ENCODE measurements at regions not wholly inside any gene's neighbourhood (a gene's known extent, or its start where the extent isn't known, plus 50 kb on each side); places are given as distances from the start of the nearest gene placed in this dataset.

GRCh38 chr2:138223319-138223718 is 259.0 kb downstream of the HNMT start:
- H3K4me1 ChIP-seq (ENCODE audit: control insufficient read depth in 2 of 3, insufficient read depth in 2 of 3, low read depth in 1 of 3, low read length in 3 of 3) = no peaks in the 10 kb centered on the region
- TF ChIP-seq, protein P1, sequence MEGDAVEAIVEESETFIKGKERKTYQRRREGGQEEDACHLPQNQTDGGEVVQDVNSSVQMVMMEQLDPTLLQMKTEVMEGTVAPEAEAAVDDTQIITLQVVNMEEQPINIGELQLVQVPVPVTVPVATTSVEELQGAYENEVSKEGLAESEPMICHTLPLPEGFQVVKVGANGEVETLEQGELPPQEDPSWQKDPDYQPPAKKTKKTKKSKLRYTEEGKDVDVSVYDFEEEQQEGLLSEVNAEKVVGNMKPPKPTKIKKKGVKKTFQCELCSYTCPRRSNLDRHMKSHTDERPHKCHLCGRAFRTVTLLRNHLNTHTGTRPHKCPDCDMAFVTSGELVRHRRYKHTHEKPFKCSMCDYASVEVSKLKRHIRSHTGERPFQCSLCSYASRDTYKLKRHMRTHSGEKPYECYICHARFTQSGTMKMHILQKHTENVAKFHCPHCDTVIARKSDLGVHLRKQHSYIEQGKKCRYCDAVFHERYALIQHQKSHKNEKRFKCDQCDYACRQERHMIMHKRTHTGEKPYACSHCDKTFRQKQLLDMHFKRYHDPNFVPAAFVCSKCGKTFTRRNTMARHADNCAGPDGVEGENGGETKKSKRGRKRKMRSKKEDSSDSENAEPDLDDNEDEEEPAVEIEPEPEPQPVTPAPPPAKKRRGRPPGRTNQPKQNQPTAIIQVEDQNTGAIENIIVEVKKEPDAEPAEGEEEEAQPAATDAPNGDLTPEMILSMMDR (IDR thresholded peaks at IDR 0.05; ENCODE audit: borderline replicate concordance, extremely low read depth, insufficient read depth) = no peak
- FAIRE-seq (no peak), DNase-seq (no peak)
- no peaks in the 10 kb centered on the region for H3K27me3 ChIP-seq (ENCODE audit: control insufficient read depth, insufficient read depth, low read length)
- H3K27ac ChIP-seq (ENCODE audit: low read depth in 2 of 2, low read length in 2 of 2) = no peak overlapping the region
- intact Hi-C loops (cut with DNase I) = no loop called here
- H3K36me3 ChIP-seq (ENCODE audit: control insufficient read depth in 2 of 3, insufficient read depth in 3 of 3, low read length in 3 of 3) = no peaks in the 10 kb centered on the region
- H3K9ac ChIP-seq (ENCODE audit: low read length in 3 of 3) = no peak overlapping the region
- H3K9me3 ChIP-seq (ENCODE audit: control insufficient read depth in 2 of 3, insufficient read depth in 1 of 3, low read length in 3 of 3) = no peaks in the 10 kb centered on the region
- H3K4me3 ChIP-seq (ENCODE audit: low read length in 3 of 3) = no peak overlapping the region

DNA sequence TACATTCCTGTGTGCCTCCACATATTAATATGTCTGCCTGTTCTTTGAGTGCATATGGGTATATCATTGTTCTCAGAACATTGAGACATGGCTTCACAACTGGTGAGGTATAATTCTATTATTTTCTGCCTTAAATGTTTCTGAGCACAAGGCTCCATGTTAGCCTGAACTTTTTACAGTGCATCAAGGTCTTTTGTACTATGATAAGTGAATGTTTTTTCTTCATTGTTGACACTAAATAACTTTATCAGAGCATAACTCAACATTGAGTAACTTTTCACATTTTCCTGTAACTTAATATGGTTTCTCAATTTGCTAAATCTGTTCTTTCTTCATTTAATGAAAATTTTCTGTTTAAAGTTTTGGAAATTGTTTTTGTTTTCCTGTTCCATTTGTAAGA is 262.9 kb downstream of the HNMT start:
- TF ChIP-seq, protein P1 (IDR thresholded peaks at IDR 0.05; ENCODE audit: borderline replicate concordance, extremely low read depth, insufficient read depth) = no peak
- DNase-seq (no peak), FAIRE-seq (no peak)
- Histone ChIP-seq H3K9me3 (ENCODE audit: control insufficient read depth in 2 of 3, insufficient read depth in 1 of 3, low read length in 3 of 3) (no peaks in the 10 kb centered on the region), H3K27ac (ENCODE audit: low read depth in 2 of 2, low read length in 2 of 2) (no peak overlapping the region), H3K4me3 (ENCODE audit: low read length in 3 of 3) (no peak overlapping the region), H3K27me3 (ENCODE audit: control insufficient read depth, insufficient read depth, low read length) (no peaks in the 10 kb centered on the region), H3K4me1 (ENCODE audit: control insufficient read depth in 2 of 3, insufficient read depth in 2 of 3, low read depth in 1 of 3, low read length in 3 of 3) (no peaks in the 10 kb centered on the region), H3K9ac (ENCODE audit: low read length in 3 of 3) (no peak overlapping the region), H3K36me3 (ENCODE audit: control insufficient read depth in 2 of 3, insufficient read depth in 3 of 3, low read length in 3 of 3) (no peaks in the 10 kb centered on the region)
- intact Hi-C loops (cut with DNase I) = no loop called here

- intact Hi-C loops (cut with DNase I) = no loop called here
- H3K9me3 ChIP-seq (ENCODE audit: control insufficient read depth in 2 of 3, insufficient read depth in 1 of 3, low read length in 3 of 3) = no peaks in the 10 kb centered on the region
Observed at GRCh38 chr2:138228101-138228500, 263.8 kb downstream of the HNMT start.

More at GRCh38 chr2:138228101-138228500, 263.8 kb downstream of the HNMT start:
- no peak overlapping the region for H3K27ac ChIP-seq (ENCODE audit: low read depth in 2 of 2, low read length in 2 of 2)
- H3K27me3 ChIP-seq (ENCODE audit: control insufficient read depth, insufficient read depth, low read length) = no peaks in the 10 kb centered on the region
- H3K9ac ChIP-seq (ENCODE audit: low read length in 3 of 3) = no peak overlapping the region
- H3K36me3 ChIP-seq (ENCODE audit: control insufficient read depth in 2 of 3, insufficient read depth in 3 of 3, low read length in 3 of 3) = no peaks in the 10 kb centered on the region
- no peak overlapping the region for H3K4me3 ChIP-seq (ENCODE audit: low read length in 3 of 3)
- H3K4me1 ChIP-seq (ENCODE audit: control insufficient read depth in 2 of 3, insufficient read depth in 2 of 3, low read depth in 1 of 3, low read length in 3 of 3) = no peaks in the 10 kb centered on the region
- DNase-seq (no peak), FAIRE-seq (no peak)
- TF ChIP-seq, protein P1 (IDR thresholded peaks at IDR 0.05; ENCODE audit: borderline replicate concordance, extremely low read depth, insufficient read depth) = no peak
